Mucosa of descending colon (tissue), 3 donors: ENCODE measurements at regions not wholly inside any gene's neighbourhood (a gene's known extent, or its start where the extent isn't known, plus 50 kb on each side); places are given as distances from the start of the nearest gene placed in this dataset.

Experiments used
- ATAC-seq: fragments of 200-7000 bp; cut with Tn5 transposase; one replicate; pipeline ENCODE4 v1.9.1; 2020; ENCODE audit warnings: mild to moderate bottlenecking, moderate library complexity
- DNase-seq, 3 donors: peaks; one replicate each; pipeline ENCODE4 v3.0.0-alpha.2; 2020
- H3K36me3 ChIP-seq: fragments of 200-600 bp; one replicate; pipeline ENCODE4 v1.8.0; 2021; ENCODE audit warnings: low read depth, mild to moderate bottlenecking
- H3K4me1 ChIP-seq: fragments of 200-600 bp; one replicate; pipeline ENCODE4 v1.8.0; 2021; ENCODE audit warnings: low read depth, mild to moderate bottlenecking
- H3K4me3 ChIP-seq: fragments of 200-600 bp; one replicate; pipeline ENCODE4 v1.8.0; 2021; ENCODE audit warnings: mild to moderate bottlenecking
- H3K9me3 ChIP-seq: fragments of 200-600 bp; one replicate; pipeline ENCODE4 v1.8.0; 2021; ENCODE audit warnings: mild to moderate bottlenecking
- intact Hi-C, 2 donors: fragments of 100-400 bp; cut with DNase I in 1 of 2; cut with micrococcal nuclease in 1 of 2; formaldehyde crosslinking; loops; one replicate each; pipeline versions ENCODE4 v1.11.0 to v1.11.1; 2022; cut with DNase I, micrococcal nuclease
- TF ChIP-seq, protein P1 (sequence below): fragments of 200-600 bp; IDR thresholded peaks from one replicate; pipeline ENCODE4 v1.8.0; 2022; ENCODE audit warnings: antibody characterized with exemption, mild to moderate bottlenecking
- donor health status: DM: no; HTN: no; CAD: no; lungs with moderate emphysema.
- donor health status: DM: no; HTN: no; CAD: no.
- donor health status: DM: no; HTN: yes; CAD: no.

DNA sequence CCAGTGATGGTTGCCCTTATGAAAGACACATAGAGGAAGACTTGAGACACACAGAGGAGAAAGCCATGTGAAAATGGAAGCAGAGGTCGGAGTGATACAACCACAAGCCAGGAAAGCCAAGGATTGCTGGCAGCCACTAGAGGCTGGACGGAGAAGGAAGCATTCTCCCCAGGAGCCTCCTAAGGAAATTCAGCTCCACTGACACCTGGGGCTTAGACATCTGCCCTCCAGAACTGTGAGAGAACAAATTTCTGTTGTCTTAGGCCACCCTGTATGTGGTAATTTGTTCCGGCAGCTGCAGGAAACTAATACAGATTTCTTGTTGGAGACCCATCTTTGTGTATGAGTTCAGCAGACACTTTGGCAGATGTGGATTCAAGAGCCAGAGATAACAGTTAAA is 126.9 kb upstream of the ATP1A1 start:
- intact Hi-C loops = no loop called here
- no peaks in the 10 kb centered on the region for H3K36me3 ChIP-seq
- TF ChIP-seq, protein P1, sequence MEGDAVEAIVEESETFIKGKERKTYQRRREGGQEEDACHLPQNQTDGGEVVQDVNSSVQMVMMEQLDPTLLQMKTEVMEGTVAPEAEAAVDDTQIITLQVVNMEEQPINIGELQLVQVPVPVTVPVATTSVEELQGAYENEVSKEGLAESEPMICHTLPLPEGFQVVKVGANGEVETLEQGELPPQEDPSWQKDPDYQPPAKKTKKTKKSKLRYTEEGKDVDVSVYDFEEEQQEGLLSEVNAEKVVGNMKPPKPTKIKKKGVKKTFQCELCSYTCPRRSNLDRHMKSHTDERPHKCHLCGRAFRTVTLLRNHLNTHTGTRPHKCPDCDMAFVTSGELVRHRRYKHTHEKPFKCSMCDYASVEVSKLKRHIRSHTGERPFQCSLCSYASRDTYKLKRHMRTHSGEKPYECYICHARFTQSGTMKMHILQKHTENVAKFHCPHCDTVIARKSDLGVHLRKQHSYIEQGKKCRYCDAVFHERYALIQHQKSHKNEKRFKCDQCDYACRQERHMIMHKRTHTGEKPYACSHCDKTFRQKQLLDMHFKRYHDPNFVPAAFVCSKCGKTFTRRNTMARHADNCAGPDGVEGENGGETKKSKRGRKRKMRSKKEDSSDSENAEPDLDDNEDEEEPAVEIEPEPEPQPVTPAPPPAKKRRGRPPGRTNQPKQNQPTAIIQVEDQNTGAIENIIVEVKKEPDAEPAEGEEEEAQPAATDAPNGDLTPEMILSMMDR = no peak
- ATAC-seq (no peak), DNase-seq (no peak)
- no peaks in the 10 kb centered on the region for H3K9me3 ChIP-seq
- peaks cover 23% of the 10 kb centered on the region for H3K4me1 ChIP-seq
- H3K4me3 ChIP-seq = no peak overlapping the region

DNA sequence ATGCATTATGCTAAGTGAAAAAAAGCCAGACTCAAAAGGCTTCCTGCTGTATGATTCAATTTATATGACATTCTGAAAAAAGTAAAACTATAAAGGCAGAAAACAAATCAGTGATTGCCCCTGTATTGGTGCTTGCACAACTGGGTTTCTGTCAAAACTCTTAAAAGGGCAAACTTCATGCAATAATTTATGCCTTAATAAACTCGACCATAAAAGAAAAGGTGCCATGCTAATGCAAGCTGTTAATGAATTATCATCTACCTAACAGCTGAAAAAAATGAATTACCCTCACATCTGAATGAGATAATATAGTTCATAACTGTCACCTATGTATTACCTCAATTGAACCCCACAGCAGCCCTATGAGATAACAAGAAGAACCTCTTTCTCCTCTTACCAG is 120.8 kb upstream of the ATP1A1 start:
- ATAC-seq (no peak), DNase-seq (no peak)
- intact Hi-C loops = no loop called here
- Histone ChIP-seq H3K36me3 (no peaks in the 10 kb centered on the region), H3K4me3 (no peak overlapping the region), H3K4me1 (peaks cover 34% of the 10 kb centered on the region), H3K9me3 (no peaks in the 10 kb centered on the region)
- TF ChIP-seq, protein P1 = no peak

DNA sequence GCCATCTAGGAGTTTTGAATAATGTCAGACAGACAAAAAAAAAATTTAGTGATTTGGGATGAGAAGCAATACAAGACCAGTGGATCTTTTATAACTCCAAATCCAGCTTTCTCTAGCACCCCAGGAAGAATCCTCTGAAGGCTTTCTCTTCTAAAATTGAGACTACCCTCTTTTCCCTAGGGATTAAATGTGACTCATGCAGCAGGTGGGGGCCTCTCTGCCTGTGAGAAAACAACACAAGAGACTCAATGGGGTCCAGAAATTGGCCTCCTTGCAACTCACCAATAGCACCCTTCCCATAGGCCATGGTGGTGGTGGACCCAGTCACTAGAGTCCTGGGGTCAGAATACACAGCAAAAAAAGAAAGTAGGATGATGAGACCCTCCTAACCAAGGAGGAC is 120.3 kb upstream of the ATP1A1 start:
- TF ChIP-seq, protein P1 = no peak

GRCh38 chr1:116253566-116254382 is 119.3 kb upstream of the ATP1A1 start:
- ATAC-seq = no peak
- TF ChIP-seq, protein P1 = no peak
- intact Hi-C loops = no loop called here

More for the DNA sequence above, 120.3 kb upstream of the ATP1A1 start:
- ATAC-seq (no peak), DNase-seq (no peak)
- Histone ChIP-seq H3K36me3 (no peaks in the 10 kb centered on the region), H3K4me3 (no peak overlapping the region), H3K9me3 (no peaks in the 10 kb centered on the region), H3K4me1 (peaks cover 39% of the 10 kb centered on the region)
- intact Hi-C loops = no loop called here

DNA sequence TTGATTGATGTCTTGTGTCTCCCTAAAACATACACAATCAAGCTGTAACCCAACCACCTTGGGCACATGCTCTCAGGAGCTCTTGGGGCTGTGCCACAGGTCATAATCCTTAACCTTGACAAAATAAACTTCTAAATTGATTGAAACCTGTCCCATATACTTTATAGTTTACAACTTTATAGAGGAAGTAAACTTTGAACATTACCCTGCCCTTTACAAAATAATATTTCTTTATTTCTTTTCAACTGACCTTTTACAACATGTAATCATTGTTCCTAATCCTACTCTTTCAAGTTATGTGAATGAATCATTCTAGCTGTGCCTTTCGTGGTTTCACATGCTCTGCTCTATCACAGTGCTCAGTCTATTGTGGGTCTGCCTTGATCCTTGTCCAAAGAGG is 118.3 kb upstream of the ATP1A1 start:
- intact Hi-C loops = loop anchor here in 1 of 2 donors (5.0 kb wide), 1 partner anchor 83 kb away; no protein-coding TSS in a partner anchor
- DNase-seq (peak; percentile 55 to 90 (median 61)), ATAC-seq (peak; percentile 74)
- TF ChIP-seq, protein P1 = no peak
- Histone ChIP-seq H3K36me3 (no peaks in the 10 kb centered on the region), H3K9me3 (no peaks in the 10 kb centered on the region), H3K4me3 (no peak overlapping the region), H3K4me1 (peaks cover 40% of the 10 kb centered on the region)

More at GRCh38 chr1:116253566-116254382, 119.3 kb upstream of the ATP1A1 start:
- H3K4me1 ChIP-seq = peaks cover 40% of the 10 kb centered on the region
- no peak overlapping the region for H3K4me3 ChIP-seq
- DNase-seq = no peak
- H3K9me3 ChIP-seq = no peaks in the 10 kb centered on the region
- H3K36me3 ChIP-seq = no peaks in the 10 kb centered on the region
